ENCODE measurements at regions not wholly inside any gene's neighbourhood (a gene's known extent, or its start where the extent isn't known, plus 50 kb on each side); places are given as distances from the start of the nearest gene placed in this dataset.

DNA sequence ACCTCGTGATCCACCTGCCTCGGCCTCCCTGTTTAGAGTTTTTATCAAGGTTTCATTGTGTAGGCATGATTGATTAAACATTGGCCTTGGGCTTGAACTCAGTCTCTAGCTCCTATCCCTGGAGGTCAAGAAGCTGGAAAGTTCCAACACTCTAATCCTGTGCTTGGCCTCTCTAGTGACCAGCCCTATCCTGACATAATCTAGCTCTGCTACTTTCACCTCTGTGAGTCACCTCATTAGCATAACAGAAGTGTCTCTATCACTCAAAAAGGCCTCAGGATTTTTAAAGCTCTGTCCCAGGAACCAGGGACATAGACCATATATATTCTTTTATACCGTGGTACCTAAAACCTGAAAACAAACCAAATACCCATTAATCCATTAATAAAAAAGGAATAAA, 377.5 kb downstream of the CENPC start:
- H3K4me3 ChIP-seq (ENCODE audit: insufficient read length, low read depth): no peak overlapping the region
- no peaks in the 10 kb centered on the region for H3K36me3 ChIP-seq (ENCODE audit: insufficient read depth, insufficient read length, low read length)
- H3K27me3 ChIP-seq (ENCODE audit: insufficient read depth, insufficient read length): no peaks in the 10 kb centered on the region
- H3K9me3 ChIP-seq (ENCODE audit: insufficient read depth, low read length): no peaks in the 10 kb centered on the region; the same call in 1 of the 2 replicates
- H3K4me1 ChIP-seq (ENCODE audit: insufficient read depth, insufficient read length): no peaks in the 10 kb centered on the region
- peak; percentile 9 for DNase-seq (ENCODE audit: low read depth, low spot score)
- TF ChIP-seq SUZ12 (IDR thresholded peaks at IDR 0.05; ENCODE audit: extremely low read depth, insufficient read depth, insufficient read length) (no peak), ZNF274 (IDR thresholded peaks at IDR 0.05; ENCODE audit: low read depth, low read length) (no peak), YY1 (IDR thresholded peaks at IDR 0.05; ENCODE audit: insufficient read depth, insufficient read length) (no peak)
- H3K9ac ChIP-seq (ENCODE audit: insufficient read length, low read depth): no peak overlapping the region

DNA sequence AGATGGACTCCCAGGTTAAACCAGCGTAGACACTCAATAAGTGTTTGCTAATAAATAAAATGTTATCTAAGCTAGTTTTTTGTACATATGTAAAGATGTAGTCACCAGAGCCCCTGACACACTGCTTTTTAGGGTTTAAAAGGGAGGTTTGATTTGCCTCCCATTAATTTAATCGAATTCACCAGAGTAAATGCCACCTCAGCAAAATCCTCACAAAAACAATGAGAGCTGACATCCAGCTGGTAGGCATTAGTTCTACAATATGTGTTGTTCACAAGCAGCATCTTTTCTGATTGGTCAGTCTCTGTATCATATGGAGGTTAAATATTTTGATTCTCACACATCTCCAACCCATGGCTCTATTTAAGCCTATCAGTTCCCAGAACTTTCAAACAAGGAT, 382.6 kb downstream of the CENPC start:
- no peaks in the 10 kb centered on the region for H3K36me3 ChIP-seq (ENCODE audit: insufficient read depth, insufficient read length, low read length)
- H3K4me3 ChIP-seq (ENCODE audit: insufficient read length, low read depth): no peak overlapping the region
- no peak for DNase-seq (ENCODE audit: low read depth, low spot score)
- no peaks in the 10 kb centered on the region; the same call in 1 of the 2 replicates for H3K9me3 ChIP-seq (ENCODE audit: insufficient read depth, low read length)
- TF ChIP-seq SUZ12 (IDR thresholded peaks at IDR 0.05; ENCODE audit: extremely low read depth, insufficient read depth, insufficient read length): no peak
- no peak for TF ChIP-seq ZNF274 (IDR thresholded peaks at IDR 0.05; ENCODE audit: low read depth, low read length)
- TF ChIP-seq YY1 (IDR thresholded peaks at IDR 0.05; ENCODE audit: insufficient read depth, insufficient read length): no peak
- H3K4me1 ChIP-seq (ENCODE audit: insufficient read depth, insufficient read length): no peaks in the 10 kb centered on the region
- H3K9ac ChIP-seq (ENCODE audit: insufficient read length, low read depth): no peak overlapping the region
- H3K27me3 ChIP-seq (ENCODE audit: insufficient read depth, insufficient read length): no peaks in the 10 kb centered on the region

DNA sequence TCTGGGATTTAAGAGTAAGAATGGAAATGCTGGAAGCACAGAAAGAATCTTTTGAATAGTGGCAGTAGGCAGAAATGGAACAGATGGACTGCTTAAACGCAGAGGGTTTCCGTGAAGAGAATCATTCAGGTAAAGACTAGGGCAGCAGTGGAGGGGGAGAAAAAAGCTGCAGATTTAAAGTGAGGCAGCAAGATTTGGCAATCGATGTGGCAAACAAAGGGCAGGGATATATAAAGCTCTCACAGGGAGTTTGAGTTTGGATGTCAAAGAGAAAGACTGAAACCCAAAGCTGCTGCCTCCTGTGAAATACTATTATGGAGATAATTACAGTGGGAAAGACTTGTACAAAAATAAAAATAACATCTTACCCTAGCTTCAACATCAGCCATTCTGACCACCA, 384.0 kb downstream of the CENPC start:
- Histone ChIP-seq H3K9ac (ENCODE audit: insufficient read length, low read depth) (no peak overlapping the region), H3K27me3 (ENCODE audit: insufficient read depth, insufficient read length) (no peaks in the 10 kb centered on the region), H3K36me3 (ENCODE audit: insufficient read depth, insufficient read length, low read length) (no peaks in the 10 kb centered on the region), H3K9me3 (ENCODE audit: insufficient read depth, low read length) (no peaks in the 10 kb centered on the region; the same call in 1 of the 2 replicates), H3K4me1 (ENCODE audit: insufficient read depth, insufficient read length) (no peaks in the 10 kb centered on the region), H3K4me3 (ENCODE audit: insufficient read length, low read depth) (no peak overlapping the region)
- TF ChIP-seq YY1 (IDR thresholded peaks at IDR 0.05; ENCODE audit: insufficient read depth, insufficient read length) (no peak), SUZ12 (IDR thresholded peaks at IDR 0.05; ENCODE audit: extremely low read depth, insufficient read depth, insufficient read length) (no peak)
- DNase-seq (ENCODE audit: low read depth, low spot score): no peak

DNA sequence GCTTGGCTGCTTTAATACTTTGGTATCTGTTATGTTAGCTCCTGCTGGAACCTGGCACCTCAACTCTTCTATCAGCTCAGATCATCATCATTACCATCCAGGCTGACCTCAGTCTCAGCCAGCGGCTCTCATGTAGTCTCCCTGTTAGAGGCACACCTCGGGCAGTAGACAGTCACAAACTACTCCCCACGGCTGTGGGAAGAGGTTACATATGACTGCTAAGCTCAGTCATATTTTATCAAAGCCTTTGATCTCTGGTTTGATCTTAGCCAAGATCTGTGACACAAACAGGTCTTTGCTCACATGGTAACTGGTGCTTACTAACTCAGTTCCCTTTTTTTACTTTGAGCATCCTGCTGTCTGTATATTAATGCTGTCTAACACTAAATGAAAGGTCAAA, 384.9 kb downstream of the CENPC start:
- DNase-seq (ENCODE audit: low read depth, low spot score): no peak
- H3K4me1 ChIP-seq (ENCODE audit: insufficient read depth, insufficient read length): no peaks in the 10 kb centered on the region
- no peaks in the 10 kb centered on the region for H3K27me3 ChIP-seq (ENCODE audit: insufficient read depth, insufficient read length)
- no peak overlapping the region for H3K4me3 ChIP-seq (ENCODE audit: insufficient read length, low read depth)
- H3K9ac ChIP-seq (ENCODE audit: insufficient read length, low read depth): no peak overlapping the region
- no peak for TF ChIP-seq ZNF274 (IDR thresholded peaks at IDR 0.05; ENCODE audit: low read depth, low read length)
- no peak for TF ChIP-seq SUZ12 (IDR thresholded peaks at IDR 0.05; ENCODE audit: extremely low read depth, insufficient read depth, insufficient read length)
- TF ChIP-seq YY1 (IDR thresholded peaks at IDR 0.05; ENCODE audit: insufficient read depth, insufficient read length): no peak
- H3K9me3 ChIP-seq (ENCODE audit: insufficient read depth, low read length): no peaks in the 10 kb centered on the region
- no peaks in the 10 kb centered on the region for H3K36me3 ChIP-seq (ENCODE audit: insufficient read depth, insufficient read length, low read length)

DNA sequence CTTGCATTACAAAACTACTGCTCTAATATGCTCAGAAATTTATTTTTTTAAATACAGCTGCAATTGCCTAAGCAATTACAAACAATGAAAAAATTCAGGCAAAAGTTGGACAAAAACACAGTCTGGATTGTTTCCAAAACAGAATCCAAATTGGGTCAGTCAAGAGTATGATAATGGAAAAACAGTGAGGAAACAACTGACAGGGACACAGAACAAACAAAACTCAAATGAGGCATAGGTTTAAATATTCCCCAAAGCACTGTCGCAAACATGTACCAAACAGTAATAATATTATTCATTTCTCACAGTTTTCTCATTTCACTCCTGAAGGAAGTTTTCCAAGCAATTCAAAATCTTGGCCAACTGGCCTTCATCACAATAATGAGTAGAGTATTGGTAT, 386.6 kb downstream of the CENPC start:
- H3K27me3 ChIP-seq (ENCODE audit: insufficient read depth, insufficient read length): no peaks in the 10 kb centered on the region
- H3K9me3 ChIP-seq (ENCODE audit: insufficient read depth, low read length): no peaks in the 10 kb centered on the region
- TF ChIP-seq ZNF274 (IDR thresholded peaks at IDR 0.05; ENCODE audit: low read depth, low read length) (no peak), YY1 (IDR thresholded peaks at IDR 0.05; ENCODE audit: insufficient read depth, insufficient read length) (no peak), SUZ12 (IDR thresholded peaks at IDR 0.05; ENCODE audit: extremely low read depth, insufficient read depth, insufficient read length) (no peak)
- no peak overlapping the region for H3K4me3 ChIP-seq (ENCODE audit: insufficient read length, low read depth)
- H3K36me3 ChIP-seq (ENCODE audit: insufficient read depth, insufficient read length, low read length): no peaks in the 10 kb centered on the region
- no peak for DNase-seq (ENCODE audit: low read depth, low spot score)
- H3K4me1 ChIP-seq (ENCODE audit: insufficient read depth, insufficient read length): no peaks in the 10 kb centered on the region
- H3K9ac ChIP-seq (ENCODE audit: insufficient read length, low read depth): no peak overlapping the region

DNA sequence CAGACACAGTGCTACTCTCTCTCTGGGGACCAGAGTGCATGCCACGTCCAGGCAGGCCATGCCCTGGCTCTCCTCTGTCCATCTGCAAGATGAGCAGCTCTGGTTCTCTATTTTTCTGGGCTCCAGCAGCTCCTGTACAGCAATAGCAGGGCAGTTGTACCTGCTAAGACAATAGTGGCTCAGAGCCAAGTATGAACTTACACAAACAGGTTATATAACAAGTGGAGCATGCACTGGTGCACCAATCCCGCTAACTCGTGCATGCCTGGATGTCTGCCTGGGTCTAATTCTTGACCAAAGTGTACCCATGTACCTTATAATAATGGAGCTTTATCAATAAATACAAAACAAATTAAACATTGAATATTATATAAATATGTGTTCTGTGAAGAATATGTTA, 392.3 kb downstream of the CENPC start:
- Histone ChIP-seq H3K27me3 (ENCODE audit: insufficient read depth, insufficient read length) (no peaks in the 10 kb centered on the region), H3K36me3 (ENCODE audit: insufficient read depth, insufficient read length, low read length) (no peaks in the 10 kb centered on the region), H3K9me3 (ENCODE audit: insufficient read depth, low read length) (no peaks in the 10 kb centered on the region), H3K4me3 (ENCODE audit: insufficient read length, low read depth) (no peak overlapping the region), H3K4me1 (ENCODE audit: insufficient read depth, insufficient read length) (no peaks in the 10 kb centered on the region), H3K9ac (ENCODE audit: insufficient read length, low read depth) (no peak overlapping the region)
- DNase-seq (ENCODE audit: low read depth, low spot score): no peak
- TF ChIP-seq YY1 (IDR thresholded peaks at IDR 0.05; ENCODE audit: insufficient read depth, insufficient read length) (no peak), ZNF274 (IDR thresholded peaks at IDR 0.05; ENCODE audit: low read depth, low read length) (no peak), SUZ12 (IDR thresholded peaks at IDR 0.05; ENCODE audit: extremely low read depth, insufficient read depth, insufficient read length) (no peak)

DNA sequence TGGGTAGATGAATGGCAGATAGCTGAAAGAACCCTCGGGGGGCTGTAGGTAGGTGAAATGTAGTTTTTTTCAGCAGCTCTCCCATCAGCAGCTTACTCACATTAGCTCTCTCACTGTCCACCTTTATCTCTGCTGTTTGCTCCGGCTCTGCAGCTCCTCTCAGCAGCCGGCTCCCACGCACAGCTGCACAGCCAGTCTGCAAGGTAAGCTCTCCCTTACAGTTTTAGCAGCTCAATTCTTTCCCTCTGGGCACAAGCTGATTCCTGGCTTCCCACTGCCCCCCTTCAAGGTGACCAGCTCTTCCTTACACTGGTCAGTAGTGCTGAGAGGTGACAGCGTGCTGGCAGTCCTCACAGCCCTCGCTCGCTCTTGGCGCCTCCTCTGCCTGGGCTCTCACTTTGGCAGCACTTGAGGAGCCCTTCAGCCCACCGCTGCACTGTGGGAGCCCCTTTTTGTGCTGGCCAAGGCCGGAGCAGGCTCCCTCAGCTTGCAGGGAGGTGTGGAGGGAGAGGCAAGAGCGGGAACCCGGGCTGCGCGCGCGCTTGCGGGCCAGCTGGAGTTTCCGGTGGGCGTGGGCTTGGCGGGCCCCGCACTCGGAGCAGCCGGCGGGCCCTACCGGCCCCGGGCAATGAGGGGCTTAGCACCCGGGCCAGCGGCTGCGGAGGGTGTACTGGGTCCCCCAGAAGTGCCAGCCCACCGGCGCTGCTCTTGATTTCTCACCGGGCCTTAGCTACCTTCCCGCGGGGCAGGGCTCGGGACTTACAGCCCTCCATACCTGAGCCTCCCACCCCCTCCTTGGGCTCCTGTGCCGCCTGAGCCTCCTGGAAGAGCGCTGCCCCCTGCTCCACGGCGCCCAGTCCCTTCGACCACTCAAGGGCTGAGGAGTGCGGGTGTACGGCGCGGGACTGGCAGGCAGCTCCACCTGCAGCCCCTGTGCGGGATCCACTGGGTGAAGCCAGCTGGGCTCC, 393.6 kb downstream of the CENPC start:
- H3K4me3 ChIP-seq (ENCODE audit: insufficient read length, low read depth): no peak overlapping the region
- H3K4me1 ChIP-seq (ENCODE audit: insufficient read depth, insufficient read length): no peaks in the 10 kb centered on the region
- DNase-seq (ENCODE audit: low read depth, low spot score): no peak
- H3K9ac ChIP-seq (ENCODE audit: insufficient read length, low read depth): no peak overlapping the region
- TF ChIP-seq SUZ12 (IDR thresholded peaks at IDR 0.05; ENCODE audit: extremely low read depth, insufficient read depth, insufficient read length): no peak
- TF ChIP-seq ZNF274 (IDR thresholded peaks at IDR 0.05; ENCODE audit: low read depth, low read length): no peak
- TF ChIP-seq YY1 (IDR thresholded peaks at IDR 0.05; ENCODE audit: insufficient read depth, insufficient read length): no peak
- H3K36me3 ChIP-seq (ENCODE audit: insufficient read depth, insufficient read length, low read length): no peaks in the 10 kb centered on the region
- H3K27me3 ChIP-seq (ENCODE audit: insufficient read depth, insufficient read length): no peaks in the 10 kb centered on the region
- H3K9me3 ChIP-seq (ENCODE audit: insufficient read depth, low read length): no peaks in the 10 kb centered on the region

Data from NT2/D1 (cell line).